HL-60 (cell line): ENCODE measurements at regions not wholly inside any gene's neighbourhood (a gene's known extent, or its start where the extent isn't known, plus 50 kb on each side); places are given as distances from the start of the nearest gene placed in this dataset.

Source experiments
- CTCF ChIP-seq: IDR thresholded peaks from one replicate; pipeline ENCODE4 v1.5.1; 2011; ENCODE audit warnings: low read length, control low read depth, inconsistent platforms; ENCODE audit not compliant: insufficient read depth
- GABPA ChIP-seq: IDR thresholded peaks from 2 replicates; pipeline ENCODE4 v1.6.1; 2012; ENCODE audit warnings: low read depth
- REST ChIP-seq: IDR thresholded peaks from 2 replicates; pipeline ENCODE4 v1.6.1; 2012; ENCODE audit warnings: low read depth; ENCODE audit not compliant: insufficient replicate concordance

GRCh38 chr3:5476403-5476802 is 288.9 kb downstream of the EDEM1 start:
- no peak for TF ChIP-seq CTCF
- TF ChIP-seq REST = no peak
- no peak for TF ChIP-seq GABPA
